ENCODE measurements at regions not wholly inside any gene's neighbourhood (a gene's known extent, or its start where the extent isn't known, plus 50 kb on each side); places are given as distances from the start of the nearest gene placed in this dataset.

- TF ChIP-seq CTCF (conservative IDR thresholded peaks at IDR 0.05 in 1 of 2, IDR thresholded peaks at IDR 0.05 in 1 of 2; ENCODE audit: extremely low read depth in 1 of 2, insufficient read depth in 1 of 2, low read depth in 1 of 2, low read length in 2 of 2): no peak
- no peak for TF ChIP-seq EZH2 (IDR thresholded peaks at IDR 0.05; ENCODE audit: borderline replicate concordance, low read length)
Measured at GRCh38 chr7:92898798-92899197, 62.4 kb upstream of the CDK6 start.
